A549 (cell line): ENCODE measurements at regions not wholly inside any gene's neighbourhood (a gene's known extent, or its start where the extent isn't known, plus 50 kb on each side); places are given as distances from the start of the nearest gene placed in this dataset.

Experiments used
- ATAC-seq, 2 experiments: fragments of 200-7000 bp in 1 of 2; fragments of >200 bp in 1 of 2; cut with Nextera tagmentation in 1 of 2; cut with Tn5 transposase in 1 of 2; 3 replicates each; pipeline versions ENCODE4 v1.8.0 to v1.9.1; 2018 to 2020; ENCODE audit warnings: mild to moderate bottlenecking in 1 of 2, moderate library complexity in 1 of 2
- CTCF ChIA-PET: fragments of 300-600 bp; sonication (Branson Sonifier 250); formaldehyde crosslinking; extraction: SDS; loops from one replicate; lab custom pipeline; 2021; ENCODE audit warnings: antibody characterized with exemption, inconsistent platforms; lab: Yijun Ruan, JAX
- POLR2A ChIA-PET: fragments of 350-600 bp; formaldehyde crosslinking; extraction: SDS; loops from one replicate; lab custom pipeline; 2021; ENCODE audit warnings: antibody characterized with exemption, inconsistent platforms; lab: Yijun Ruan, JAX
- DNase-seq, 2 experiments: peaks; one replicate each; pipeline versions ENCODE4 v3.0.0 to v3.0.0-alpha.2; 2011 to 2016; ENCODE audit warnings: low read depth in 1 of 2, low spot score in 1 of 2
- FAIRE-seq: peaks from 2 replicates; lab custom pipeline; 2011; peaks lifted over from hg19 to GRCh38; lab: Jason Lieb, UNC
- H3K27ac ChIP-seq, 2 experiments: fragments of >200 bp; sonication (Bioruptor Twin); formaldehyde crosslinking; 3 replicates each; pipeline ENCODE4 v1.5.1; 2016 to 2017
- H3K4me1 ChIP-seq: fragments of >200 bp; sonication (Bioruptor Twin); formaldehyde crosslinking; 3 replicates; pipeline ENCODE4 v1.6.1; 2016
- H3K4me2 ChIP-seq: fragments of >200 bp; sonication (Bioruptor Twin); formaldehyde crosslinking; 3 replicates; pipeline ENCODE4 v1.6.1; 2016
- H3K4me3 ChIP-seq: fragments of >200 bp; sonication (Bioruptor Twin); formaldehyde crosslinking; 3 replicates; pipeline ENCODE4 v1.5.1; 2016
- H3K9me3 ChIP-seq: fragments of >200 bp; sonication (Bioruptor Twin); formaldehyde crosslinking; 3 replicates; pipeline ENCODE4 v1.6.1; 2016
- BHLHE40 ChIP-seq: IDR thresholded peaks from 2 replicates; pipeline ENCODE4 v1.6.1; 2012; ENCODE audit warnings: low read depth, low read length, inconsistent platforms
- CHD4 ChIP-seq: fragments of 200-600 bp; sonication (generic); IDR thresholded peaks from 2 replicates; pipeline ENCODE4 v1.6.1; 2016; ENCODE audit warnings: antibody characterized with exemption, mild to moderate bottlenecking, borderline replicate concordance
- EHMT2 ChIP-seq: fragments of 200-600 bp; sonication (generic); IDR thresholded peaks from 2 replicates; pipeline ENCODE4 v1.6.1; 2016; ENCODE audit warnings: antibody characterized with exemption, low read depth, mild to moderate bottlenecking, moderate library complexity
- FOXS1 ChIP-seq: fragments of 250-450 bp; sonication (Bioruptor Pico); IDR thresholded peaks from 2 replicates; pipeline ENCODE4 v1.5.0; 2020; ENCODE audit warnings: mild to moderate bottlenecking, moderate library complexity
- GATA3 ChIP-seq: IDR thresholded peaks from 2 replicates; pipeline ENCODE4 v1.6.1; 2012; ENCODE audit warnings: borderline replicate concordance
- HEYL ChIP-seq: fragments of 250-450 bp; sonication (Bioruptor Pico); IDR thresholded peaks from 2 replicates; pipeline ENCODE4 v1.8.0; 2021; ENCODE audit warnings: mild to moderate bottlenecking, moderate library complexity
- HOXA7 ChIP-seq: fragments of 250-450 bp; sonication (Bioruptor Pico); IDR thresholded peaks from 2 replicates; pipeline ENCODE4 v1.5.0; 2020; ENCODE audit warnings: mild to moderate bottlenecking, moderate library complexity
- HOXB13 ChIP-seq: fragments of 250-450 bp; sonication (Bioruptor Pico); IDR thresholded peaks from 2 replicates; pipeline ENCODE4 v1.5.0; 2020; ENCODE audit warnings: low read depth, mild to moderate bottlenecking, moderate library complexity
- JUN ChIP-seq, 2 experiments: fragments of >200 bp; sonication (Bioruptor Twin); formaldehyde crosslinking; IDR thresholded peaks; 2 replicates in 1 of 2; 3 replicates in 1 of 2; pipeline ENCODE4 v1.6.1; 2016 to 2017
- KDM5A ChIP-seq: fragments of 200-600 bp; sonication (generic); IDR thresholded peaks from 2 replicates; pipeline ENCODE4 v1.6.1; 2016; ENCODE audit warnings: antibody characterized with exemption, mild to moderate bottlenecking
- MYC ChIP-seq: IDR thresholded peaks from 2 replicates; pipeline ENCODE4 v1.6.1; 2012; ENCODE audit warnings: mild to moderate bottlenecking, inconsistent platforms, low read length, improper control_type of control experiment, borderline replicate concordance
- PHF8 ChIP-seq: fragments of 200-600 bp; sonication (generic); IDR thresholded peaks from 2 replicates; pipeline ENCODE4 v1.6.1; 2016; ENCODE audit warnings: low read depth, mild to moderate bottlenecking, antibody characterized with exemption, moderate library complexity, borderline replicate concordance
- POLR2A ChIP-seq: IDR thresholded peaks from 2 replicates; pipeline ENCODE4 v1.6.1; 2012; ENCODE audit warnings: mild to moderate bottlenecking, low read length
- POLR2AphosphoS2 ChIP-seq: conservative IDR thresholded peaks from 2 replicates; pipeline ENCODE4 v1.6.1; 2012; ENCODE audit warnings: low read length, improper control_type of control experiment, inconsistent platforms
- RAD21 ChIP-seq, 2 experiments: fragments of >200 bp in 1 of 2; sonication (Bioruptor Twin) in 1 of 2; formaldehyde crosslinking in 1 of 2; IDR thresholded peaks in 1 of 2; conservative IDR thresholded peaks in 1 of 2; 2 replicates in 1 of 2; 3 replicates in 1 of 2; pipeline ENCODE4 v1.6.1; 2012 to 2018; ENCODE audit warnings: inconsistent platforms in 1 of 2
- RARB ChIP-seq: fragments of 250-450 bp; sonication (Bioruptor Pico); IDR thresholded peaks from 2 replicates; pipeline ENCODE4 v1.8.0; 2021; ENCODE audit warnings: mild to moderate bottlenecking, moderate library complexity
- RFX5 ChIP-seq: fragments of 450-650 bp; IDR thresholded peaks from 2 replicates; pipeline ENCODE4 v1.7.1; 2014; ENCODE audit warnings: antibody characterized with exemption, mild to moderate bottlenecking, moderate library complexity
- RNF2 ChIP-seq: fragments of 200-600 bp; sonication (generic); IDR thresholded peaks from 2 replicates; pipeline ENCODE4 v1.6.1; 2016; ENCODE audit warnings: low read depth, mild to moderate bottlenecking, antibody characterized with exemption, moderate library complexity, borderline replicate concordance
- SMC3 ChIP-seq: fragments of >200 bp; sonication (Bioruptor Twin); formaldehyde crosslinking; IDR thresholded peaks from 3 replicates; pipeline ENCODE4 v1.6.1; 2018; ENCODE audit warnings: inconsistent platforms
- TFCP2L1 ChIP-seq: fragments of 250-450 bp; sonication (Bioruptor Pico); IDR thresholded peaks from 2 replicates; pipeline ENCODE4 v1.5.0; 2021; ENCODE audit warnings: mild to moderate bottlenecking
- ZC3H11A ChIP-seq: fragments of 450-650 bp; IDR thresholded peaks from 2 replicates; pipeline ENCODE4 v1.6.1; 2014; ENCODE audit warnings: antibody characterized with exemption, mild to moderate bottlenecking
- ZNF302 ChIP-seq: fragments of 250-450 bp; sonication (Bioruptor Pico); IDR thresholded peaks from 2 replicates; pipeline ENCODE4 v1.9.0; 2021; ENCODE audit warnings: inconsistent platforms, mild to moderate bottlenecking, moderate library complexity
- WGBS: methylation state at CpG from one replicate; pipeline ENCODE4 v1.1.6; 2017; ENCODE audit errors: missing lambda C conversion rate; 5-methylcytosine and 5-hydroxymethylcytosine counted together
- TF ChIP-seq, protein P1 (sequence below): fragments of 450-650 bp; IDR thresholded peaks from 2 replicates; pipeline ENCODE4 v1.6.1; 2014; ENCODE audit warnings: antibody characterized with exemption
- TF ChIP-seq, protein P2 (sequence below): fragments of >200 bp; sonication (Bioruptor Twin); formaldehyde crosslinking; IDR thresholded peaks from 3 replicates; pipeline ENCODE4 v1.5.1; 2016
- TF ChIP-seq, protein P3 (sequence below): fragments of 150-350 bp; IDR thresholded peaks from 2 replicates; pipeline ENCODE4 v1.6.1; 2014; ENCODE audit warnings: low read depth, mild to moderate bottlenecking, low read length
- TF ChIP-seq, protein P4 (sequence below): IDR thresholded peaks from 2 replicates; pipeline ENCODE4 v1.6.1; 2012; ENCODE audit warnings: low read depth, borderline replicate concordance
- TF ChIP-seq, protein P5 (sequence below): IDR thresholded peaks from 2 replicates; pipeline ENCODE4 v1.6.1; 2012

DNA sequence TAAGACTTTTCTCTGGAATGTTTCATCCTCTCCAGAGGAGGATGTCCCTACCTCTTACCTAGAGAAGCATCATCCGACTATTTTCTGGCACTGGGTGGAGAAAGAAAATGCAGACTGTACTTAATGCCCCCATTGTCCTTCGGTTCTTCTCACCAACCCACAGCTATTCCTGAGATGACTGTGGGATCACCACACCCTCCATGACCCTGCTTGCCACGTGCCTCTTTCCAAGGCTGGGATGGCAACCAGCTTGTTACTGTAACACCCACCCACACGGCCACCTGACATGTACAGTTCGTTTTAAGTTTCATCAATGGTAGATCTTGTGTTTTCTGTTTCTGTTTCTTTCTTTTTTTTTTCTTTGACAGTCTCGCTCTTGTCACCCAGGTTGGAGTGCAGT is 365.2 kb downstream of the FBXO15 start:
- Histone ChIP-seq H3K4me1 (no peaks in the 10 kb centered on the region), H3K9me3 (no peaks in the 10 kb centered on the region), H3K4me2 (no peak overlapping the region), H3K27ac (no peak overlapping the region)
- WGBS, result 31% methylated on average over 6 of the region's 6 CpGs
- ChIA-PET CTCF (no interaction called here), POLR2A (no interaction called here)
- FAIRE-seq, result no peak
- TF ChIP-seq POLR2AphosphoS2 (no peak), JUN (IDR thresholded peaks at IDR 0.05) (no peak), FOXS1 (CRISPR knock-in tag) (no peak), SMC3 (no peak), ZC3H11A (no peak), RNF2 (no peak), RFX5 (no peak), TFCP2L1 (CRISPR knock-in tag) (no peak)
- TF ChIP-seq, protein P1, sequence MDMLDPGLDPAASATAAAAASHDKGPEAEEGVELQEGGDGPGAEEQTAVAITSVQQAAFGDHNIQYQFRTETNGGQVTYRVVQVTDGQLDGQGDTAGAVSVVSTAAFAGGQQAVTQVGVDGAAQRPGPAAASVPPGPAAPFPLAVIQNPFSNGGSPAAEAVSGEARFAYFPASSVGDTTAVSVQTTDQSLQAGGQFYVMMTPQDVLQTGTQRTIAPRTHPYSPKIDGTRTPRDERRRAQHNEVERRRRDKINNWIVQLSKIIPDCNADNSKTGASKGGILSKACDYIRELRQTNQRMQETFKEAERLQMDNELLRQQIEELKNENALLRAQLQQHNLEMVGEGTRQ, result no peak
- TF ChIP-seq, protein P2, sequence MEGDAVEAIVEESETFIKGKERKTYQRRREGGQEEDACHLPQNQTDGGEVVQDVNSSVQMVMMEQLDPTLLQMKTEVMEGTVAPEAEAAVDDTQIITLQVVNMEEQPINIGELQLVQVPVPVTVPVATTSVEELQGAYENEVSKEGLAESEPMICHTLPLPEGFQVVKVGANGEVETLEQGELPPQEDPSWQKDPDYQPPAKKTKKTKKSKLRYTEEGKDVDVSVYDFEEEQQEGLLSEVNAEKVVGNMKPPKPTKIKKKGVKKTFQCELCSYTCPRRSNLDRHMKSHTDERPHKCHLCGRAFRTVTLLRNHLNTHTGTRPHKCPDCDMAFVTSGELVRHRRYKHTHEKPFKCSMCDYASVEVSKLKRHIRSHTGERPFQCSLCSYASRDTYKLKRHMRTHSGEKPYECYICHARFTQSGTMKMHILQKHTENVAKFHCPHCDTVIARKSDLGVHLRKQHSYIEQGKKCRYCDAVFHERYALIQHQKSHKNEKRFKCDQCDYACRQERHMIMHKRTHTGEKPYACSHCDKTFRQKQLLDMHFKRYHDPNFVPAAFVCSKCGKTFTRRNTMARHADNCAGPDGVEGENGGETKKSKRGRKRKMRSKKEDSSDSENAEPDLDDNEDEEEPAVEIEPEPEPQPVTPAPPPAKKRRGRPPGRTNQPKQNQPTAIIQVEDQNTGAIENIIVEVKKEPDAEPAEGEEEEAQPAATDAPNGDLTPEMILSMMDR, result no peak
- TF ChIP-seq, protein P3, sequence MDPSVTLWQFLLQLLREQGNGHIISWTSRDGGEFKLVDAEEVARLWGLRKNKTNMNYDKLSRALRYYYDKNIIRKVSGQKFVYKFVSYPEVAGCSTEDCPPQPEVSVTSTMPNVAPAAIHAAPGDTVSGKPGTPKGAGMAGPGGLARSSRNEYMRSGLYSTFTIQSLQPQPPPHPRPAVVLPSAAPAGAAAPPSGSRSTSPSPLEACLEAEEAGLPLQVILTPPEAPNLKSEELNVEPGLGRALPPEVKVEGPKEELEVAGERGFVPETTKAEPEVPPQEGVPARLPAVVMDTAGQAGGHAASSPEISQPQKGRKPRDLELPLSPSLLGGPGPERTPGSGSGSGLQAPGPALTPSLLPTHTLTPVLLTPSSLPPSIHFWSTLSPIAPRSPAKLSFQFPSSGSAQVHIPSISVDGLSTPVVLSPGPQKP, result no peak
- TF ChIP-seq, all 56 proteins: peak for 0
- no peak for DNase-seq
- ATAC-seq, result no peak
- H3K4me3 ChIP-seq, result no peak overlapping the region

DNA sequence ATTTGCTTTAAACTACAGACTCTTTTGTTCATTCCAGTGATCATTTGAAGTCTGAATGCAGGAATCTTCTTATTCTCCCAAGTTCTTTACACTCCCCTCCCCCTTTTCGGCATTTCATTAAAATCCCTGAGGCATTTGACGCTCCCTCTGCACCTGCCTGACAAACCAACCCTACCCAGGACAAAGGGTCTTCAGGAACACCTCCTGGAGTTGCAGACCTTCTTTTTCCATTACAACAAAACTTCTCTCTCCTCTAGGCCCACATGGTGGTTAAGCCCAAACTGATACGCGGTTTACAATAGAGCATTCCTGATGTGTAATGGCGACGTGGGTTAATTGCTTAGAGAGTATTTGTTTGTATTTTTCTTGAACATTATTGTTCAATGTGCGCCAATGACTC is 367.4 kb downstream of the FBXO15 start:
- TF ChIP-seq CHD4 (no peak), JUN (IDR thresholded peaks at IDR 0.05) (no peak), BHLHE40 (no peak), RARB (CRISPR knock-in tag) (no peak), EHMT2 (no peak), GATA3 (no peak), MYC (no peak), ZNF302 (no peak), PHF8 (no peak), HEYL (CRISPR knock-in tag) (no peak), HOXB13 (CRISPR knock-in tag) (no peak), POLR2A (no peak), KDM5A (no peak), HOXA7 (CRISPR knock-in tag) (no peak), RAD21 (conservative IDR thresholded peaks at IDR 0.05 in 1 of 2, IDR thresholded peaks at IDR 0.05 in 1 of 2) (no peak)
- TF ChIP-seq, protein P4, sequence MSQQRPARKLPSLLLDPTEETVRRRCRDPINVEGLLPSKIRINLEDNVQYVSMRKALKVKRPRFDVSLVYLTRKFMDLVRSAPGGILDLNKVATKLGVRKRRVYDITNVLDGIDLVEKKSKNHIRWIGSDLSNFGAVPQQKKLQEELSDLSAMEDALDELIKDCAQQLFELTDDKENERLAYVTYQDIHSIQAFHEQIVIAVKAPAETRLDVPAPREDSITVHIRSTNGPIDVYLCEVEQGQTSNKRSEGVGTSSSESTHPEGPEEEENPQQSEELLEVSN, result no peak
- TF ChIP-seq, protein P5, sequence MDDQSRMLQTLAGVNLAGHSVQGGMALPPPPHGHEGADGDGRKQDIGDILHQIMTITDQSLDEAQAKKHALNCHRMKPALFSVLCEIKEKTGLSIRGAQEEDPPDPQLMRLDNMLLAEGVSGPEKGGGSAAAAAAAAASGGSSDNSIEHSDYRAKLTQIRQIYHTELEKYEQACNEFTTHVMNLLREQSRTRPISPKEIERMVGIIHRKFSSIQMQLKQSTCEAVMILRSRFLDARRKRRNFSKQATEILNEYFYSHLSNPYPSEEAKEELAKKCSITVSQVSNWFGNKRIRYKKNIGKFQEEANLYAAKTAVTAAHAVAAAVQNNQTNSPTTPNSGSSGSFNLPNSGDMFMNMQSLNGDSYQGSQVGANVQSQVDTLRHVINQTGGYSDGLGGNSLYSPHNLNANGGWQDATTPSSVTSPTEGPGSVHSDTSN, result no peak
- no peak for ATAC-seq
- CTCF ChIA-PET, result no interaction called here

More for the DNA sequence above, 367.4 kb downstream of the FBXO15 start:
- 60% methylated on average over 7 of the region's 7 CpGs for WGBS
- no peaks in the 10 kb centered on the region for H3K9me3 ChIP-seq
- H3K4me1 ChIP-seq, result no peaks in the 10 kb centered on the region
- H3K4me3 ChIP-seq, result no peak overlapping the region
- DNase-seq (no peak), FAIRE-seq (no peak)
- H3K4me2 ChIP-seq, result no peak overlapping the region
- no peak overlapping the region for H3K27ac ChIP-seq
- POLR2A ChIA-PET, result no interaction called here
